ENCODE measurements at regions not wholly inside any gene's neighbourhood (a gene's known extent, or its start where the extent isn't known, plus 50 kb on each side); places are given as distances from the start of the nearest gene placed in this dataset.

GRCh38 chr1:239218301-239218700 is 168.1 kb upstream of the CHRM3 start:
- DNase-seq (ENCODE audit: low read depth, low spot score): no peak

GRCh38 chr1:239212811-239213220 is 173.6 kb upstream of the CHRM3 start:
- DNase-seq (ENCODE audit: low read depth, low spot score): no peak

- no peak for DNase-seq (ENCODE audit: low read depth, low spot score)
Measured at GRCh38 chr1:239209591-239209990, 176.8 kb upstream of the CHRM3 start.

GRCh38 chr1:239204401-239204800 is 182.0 kb upstream of the CHRM3 start:
- DNase-seq (ENCODE audit: low read depth, low spot score): no peak

GRCh38 chr1:239197871-239198270 is 188.5 kb upstream of the CHRM3 start:
- DNase-seq (ENCODE audit: low read depth, low spot score): no peak

- DNase-seq (ENCODE audit: low read depth, low spot score): no peak
Measured at GRCh38 chr1:239189998-239190512, 196.3 kb upstream of the CHRM3 start.

- no peak for DNase-seq (ENCODE audit: low read depth, low spot score)
Measured at GRCh38 chr1:239186487-239186886, 199.9 kb upstream of the CHRM3 start.

- DNase-seq (ENCODE audit: low read depth, low spot score): no peak
Measured at GRCh38 chr1:239185245-239185619, 201.1 kb upstream of the CHRM3 start.

GRCh38 chr1:239184561-239185244 is 201.7 kb upstream of the CHRM3 start:
- DNase-seq (ENCODE audit: low read depth, low spot score): no peak

GRCh38 chr1:239178961-239179360 is 207.4 kb upstream of the CHRM3 start:
- DNase-seq (ENCODE audit: low read depth, low spot score): no peak

GRCh38 chr1:239174880-239175279 is 211.5 kb upstream of the CHRM3 start:
- DNase-seq (ENCODE audit: low read depth, low spot score): no peak

GRCh38 chr1:239170828-239171227 is 215.5 kb upstream of the CHRM3 start:
- no peak for DNase-seq (ENCODE audit: low read depth, low spot score)

- no peak for DNase-seq (ENCODE audit: low read depth, low spot score)
Measured at GRCh38 chr1:239169276-239169675, 217.1 kb upstream of the CHRM3 start.

- no peak for DNase-seq (ENCODE audit: low read depth, low spot score)
Measured at GRCh38 chr1:239164451-239165180, 221.8 kb upstream of the CHRM3 start.

GRCh38 chr1:239155466-239156091 is 230.8 kb upstream of the CHRM3 start:
- DNase-seq (ENCODE audit: low read depth, low spot score): no peak

GRCh38 chr1:239151937-239152336 is 234.4 kb upstream of the CHRM3 start:
- DNase-seq (ENCODE audit: low read depth, low spot score): no peak

GRCh38 chr1:239140968-239141367 is 245.4 kb upstream of the CHRM3 start:
- DNase-seq (ENCODE audit: low read depth, low spot score): no peak

- DNase-seq (ENCODE audit: low read depth, low spot score): no peak
Measured at GRCh38 chr1:239139801-239140200, 246.6 kb upstream of the CHRM3 start.

- DNase-seq (ENCODE audit: low read depth, low spot score): no peak
Measured at GRCh38 chr1:239128541-239128940, 257.8 kb upstream of the CHRM3 start.

GRCh38 chr1:239126884-239127283 is 259.5 kb upstream of the CHRM3 start:
- DNase-seq (ENCODE audit: low read depth, low spot score): no peak

GRCh38 chr1:239125893-239126292 is 260.5 kb upstream of the CHRM3 start:
- no peak for DNase-seq (ENCODE audit: low read depth, low spot score)

GRCh38 chr1:239125027-239125426 is 261.3 kb upstream of the CHRM3 start:
- DNase-seq (ENCODE audit: low read depth, low spot score): peak; percentile 52

GRCh38 chr1:239123260-239123659 is 263.1 kb upstream of the CHRM3 start:
- DNase-seq (ENCODE audit: low read depth, low spot score): no peak

Data from iPS DF 19.7 (cell line).